ENCODE measurements at regions not wholly inside any gene's neighbourhood (a gene's known extent, or its start where the extent isn't known, plus 50 kb on each side); places are given as distances from the start of the nearest gene placed in this dataset.

DNA sequence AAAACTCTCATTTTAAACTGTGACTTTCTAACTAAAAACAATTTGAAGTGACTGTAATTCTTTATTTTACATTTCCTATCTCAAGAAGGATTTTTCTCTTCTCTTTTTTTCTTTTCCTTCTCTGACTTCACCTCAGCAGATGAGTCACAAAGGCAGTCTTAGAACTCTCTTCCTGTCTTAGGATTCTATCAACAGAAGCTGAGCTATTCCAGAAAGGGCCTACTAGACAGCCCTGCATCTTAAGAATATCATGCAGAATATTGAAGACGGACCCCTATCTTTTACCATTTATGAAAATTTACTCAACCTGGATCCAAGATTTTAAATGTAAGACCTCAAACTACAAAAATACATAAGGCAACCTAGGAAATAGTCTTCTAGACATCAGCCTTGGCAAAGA lies 365.7 kb upstream of the SEMA3C start:
- H3K27ac ChIP-seq: no peak overlapping the region
- peaks cover 0 to 11% (median 0%) of the 10 kb centered on the region in 11 donors for H3K9me3 ChIP-seq
- TF ChIP-seq, protein P1, sequence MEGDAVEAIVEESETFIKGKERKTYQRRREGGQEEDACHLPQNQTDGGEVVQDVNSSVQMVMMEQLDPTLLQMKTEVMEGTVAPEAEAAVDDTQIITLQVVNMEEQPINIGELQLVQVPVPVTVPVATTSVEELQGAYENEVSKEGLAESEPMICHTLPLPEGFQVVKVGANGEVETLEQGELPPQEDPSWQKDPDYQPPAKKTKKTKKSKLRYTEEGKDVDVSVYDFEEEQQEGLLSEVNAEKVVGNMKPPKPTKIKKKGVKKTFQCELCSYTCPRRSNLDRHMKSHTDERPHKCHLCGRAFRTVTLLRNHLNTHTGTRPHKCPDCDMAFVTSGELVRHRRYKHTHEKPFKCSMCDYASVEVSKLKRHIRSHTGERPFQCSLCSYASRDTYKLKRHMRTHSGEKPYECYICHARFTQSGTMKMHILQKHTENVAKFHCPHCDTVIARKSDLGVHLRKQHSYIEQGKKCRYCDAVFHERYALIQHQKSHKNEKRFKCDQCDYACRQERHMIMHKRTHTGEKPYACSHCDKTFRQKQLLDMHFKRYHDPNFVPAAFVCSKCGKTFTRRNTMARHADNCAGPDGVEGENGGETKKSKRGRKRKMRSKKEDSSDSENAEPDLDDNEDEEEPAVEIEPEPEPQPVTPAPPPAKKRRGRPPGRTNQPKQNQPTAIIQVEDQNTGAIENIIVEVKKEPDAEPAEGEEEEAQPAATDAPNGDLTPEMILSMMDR (IDR thresholded peaks at IDR 0.05): no peak
- no peaks in the 10 kb centered on the region for H3K36me3 ChIP-seq
- WGBS, 2 donors: 79 to 83% methylated on average over 1 of the region's 1 CpG
- intact Hi-C loops (cut with DNase I): no loop called here
- H3K27me3 ChIP-seq: no peaks in the 10 kb centered on the region
- DNase-seq (no peak), ATAC-seq (no peak)
- H3K4me3 ChIP-seq: no peak overlapping the region
- H3K4me1 ChIP-seq: no peaks in the 10 kb centered on the region

GRCh38 chr7:81280531-81280930 lies 361.7 kb upstream of the SEMA3C start:
- no peaks in the 10 kb centered on the region for H3K27me3 ChIP-seq
- no peak for DNase-seq
- TF ChIP-seq, protein P1 (IDR thresholded peaks at IDR 0.05): no peak
- H3K4me1 ChIP-seq: no peaks in the 10 kb centered on the region
- peaks cover 0 to 6% (median 0%) of the 10 kb centered on the region in 11 donors for H3K9me3 ChIP-seq
- intact Hi-C loops (cut with DNase I): no loop called here
- H3K36me3 ChIP-seq: no peaks in the 10 kb centered on the region
- H3K4me3 ChIP-seq: no peak overlapping the region
- no peak overlapping the region for H3K27ac ChIP-seq
- no peak for ATAC-seq

DNA sequence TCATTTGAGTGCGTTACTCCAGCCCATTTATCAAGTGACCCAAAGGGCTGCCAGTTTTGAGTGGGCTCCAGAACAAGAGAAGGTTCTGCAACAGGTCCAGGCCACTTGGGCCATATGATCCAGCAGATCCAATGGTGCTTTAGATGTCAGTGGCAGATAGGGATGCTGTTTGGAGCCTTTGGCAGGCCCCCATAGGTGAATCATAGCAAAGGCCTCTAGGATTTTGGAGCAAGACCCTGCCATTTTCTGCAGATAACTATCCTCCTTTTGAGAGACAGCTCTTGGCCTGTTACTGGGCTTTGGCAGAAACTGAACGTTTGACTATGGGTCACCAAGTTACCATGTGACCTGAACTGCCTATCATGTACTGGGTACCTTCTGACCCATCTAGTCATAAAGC lies 358.8 kb upstream of the SEMA3C start:
- Histone ChIP-seq H3K27me3 (no peaks in the 10 kb centered on the region), H3K4me1 (no peaks in the 10 kb centered on the region), H3K4me3 (no peak overlapping the region), H3K36me3 (no peaks in the 10 kb centered on the region), H3K27ac (no peak overlapping the region), H3K9me3 (no peaks in the 10 kb centered on the region)
- intact Hi-C loops (cut with DNase I): no loop called here
- 58 to 68% methylated on average over 2 of the region's 2 CpGs for WGBS, 2 donors
- TF ChIP-seq, protein P1 (IDR thresholded peaks at IDR 0.05): no peak
- no peak for DNase-seq
- no peak for ATAC-seq

DNA sequence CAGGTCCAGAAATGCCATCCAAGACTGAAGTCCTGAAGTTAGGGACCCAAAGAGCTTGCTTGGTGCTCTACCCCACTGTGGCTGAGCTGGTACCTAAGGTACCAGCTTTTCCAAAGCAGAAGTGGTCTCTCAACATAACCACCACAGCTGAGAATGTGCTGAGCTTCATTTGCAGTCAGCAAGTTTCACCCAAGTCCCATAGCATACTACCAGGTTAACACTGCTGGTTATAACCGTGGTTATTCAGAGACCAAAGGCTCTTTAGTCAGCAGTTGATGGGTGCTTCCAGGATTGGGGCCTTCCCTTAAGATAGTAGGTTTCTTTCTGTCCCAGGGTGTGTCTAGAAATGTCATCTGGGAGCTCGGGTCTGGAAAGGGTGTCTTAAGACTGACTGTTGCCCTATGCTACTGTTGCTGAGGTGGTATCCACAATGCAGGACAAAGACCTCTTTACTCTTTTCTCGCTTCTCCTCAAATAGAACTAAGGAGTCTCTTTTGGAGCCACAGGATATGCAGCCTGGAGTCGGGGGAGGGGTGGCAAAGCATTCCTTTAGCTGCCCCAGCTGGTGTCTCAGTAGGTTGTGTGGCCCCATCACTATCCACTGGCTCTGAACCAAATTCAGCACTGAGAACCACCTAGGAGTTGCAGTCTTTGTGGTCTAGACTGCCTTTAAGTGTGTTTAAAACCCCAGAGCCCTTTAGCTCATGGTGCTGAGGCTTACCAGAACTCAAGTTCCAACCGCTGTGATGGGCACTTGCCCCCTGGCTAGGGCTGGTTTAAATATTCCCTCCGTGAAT lies 354.9 kb upstream of the SEMA3C start:
- ATAC-seq (no peak), DNase-seq (no peak)
- no peaks in the 10 kb centered on the region for H3K9me3 ChIP-seq
- H3K27ac ChIP-seq: no peak overlapping the region
- intact Hi-C loops (cut with DNase I): no loop called here
- no peak overlapping the region for H3K4me3 ChIP-seq
- H3K4me1 ChIP-seq: no peaks in the 10 kb centered on the region
- H3K27me3 ChIP-seq: no peaks in the 10 kb centered on the region
- no peaks in the 10 kb centered on the region for H3K36me3 ChIP-seq
- TF ChIP-seq, protein P1 (IDR thresholded peaks at IDR 0.05): no peak
- 63 to 78% methylated on average over 6 of the region's 6 CpGs for WGBS, 2 donors

All from heart right ventricle (tissue), 16 donors.